ENCODE measurements at regions not wholly inside any gene's neighbourhood (a gene's known extent, or its start where the extent isn't known, plus 50 kb on each side); places are given as distances from the start of the nearest gene placed in this dataset.

DNA sequence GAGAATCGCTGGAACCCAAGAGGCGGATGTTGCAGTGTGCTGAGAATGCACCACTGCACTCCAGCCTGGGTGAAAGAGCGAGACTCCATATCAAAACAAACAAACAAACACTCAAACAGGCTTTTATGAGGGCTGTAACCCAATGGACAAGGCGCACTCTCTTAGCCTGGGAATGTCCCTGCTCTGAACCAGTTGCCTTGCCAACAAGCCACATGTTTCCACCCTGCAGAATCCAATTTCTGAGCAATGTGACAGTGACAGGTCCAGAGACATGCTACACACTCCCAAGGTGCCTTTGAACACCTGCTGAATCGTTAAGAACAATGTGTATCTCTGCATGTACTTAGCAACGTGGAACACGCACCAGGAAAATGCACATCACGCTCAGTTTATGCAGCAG lies 186.8 kb upstream of the AUTS2 start:
- no peak overlapping the region for H3K4me3 ChIP-seq (ENCODE audit: low read depth, low read length)
- no peak for TF ChIP-seq CTCF (IDR thresholded peaks at IDR 0.05; ENCODE audit: low read depth, low read length)
- no peaks in the 10 kb centered on the region for H3K27me3 ChIP-seq
- H3K9me3 ChIP-seq: no peaks in the 10 kb centered on the region
- H3K4me1 ChIP-seq: peaks cover 5% of the 10 kb centered on the region; the same call in 1 of the 2 replicates
- no peaks in the 10 kb centered on the region for H3K36me3 ChIP-seq
- DNase-seq: no peak

DNA sequence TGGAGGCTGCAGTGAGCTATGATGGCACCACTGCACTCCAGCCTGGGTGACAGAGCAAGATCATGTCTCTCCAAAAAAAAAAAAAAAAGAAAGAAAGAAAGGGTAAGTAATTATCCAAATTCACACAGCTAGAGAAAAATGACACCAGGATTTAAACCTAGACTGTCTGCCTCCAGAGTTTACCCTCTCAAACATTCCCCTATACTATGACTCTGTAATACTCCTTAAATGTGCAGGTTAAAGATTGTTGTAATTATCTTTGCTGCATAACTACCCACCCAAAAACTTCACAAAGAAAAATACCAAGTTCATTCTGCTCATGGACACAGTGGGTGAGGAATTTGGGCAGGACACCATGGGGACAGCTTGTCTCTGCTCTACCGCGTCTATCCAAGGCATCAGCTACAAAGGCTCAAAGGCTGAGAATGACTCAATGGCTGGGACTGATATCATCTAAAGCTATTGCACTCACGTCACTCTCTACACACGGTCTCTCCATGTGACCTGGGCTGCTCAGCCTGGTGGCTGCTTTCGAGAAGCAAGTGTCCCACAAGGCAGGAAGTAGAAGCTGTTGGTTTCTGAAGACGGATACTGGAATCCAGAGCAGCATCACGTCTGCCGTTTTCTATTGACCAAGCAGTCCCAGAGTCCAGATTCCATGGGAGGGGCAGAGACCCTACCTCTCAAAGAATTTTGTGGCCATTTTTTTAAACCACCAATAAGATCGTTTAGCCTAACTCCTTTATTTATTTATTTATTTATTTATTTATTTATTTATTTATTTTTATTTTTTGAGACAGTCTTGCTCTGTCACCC lies 185.7 kb upstream of the AUTS2 start:
- Histone ChIP-seq H3K9me3 (no peaks in the 10 kb centered on the region), H3K27me3 (no peaks in the 10 kb centered on the region), H3K36me3 (no peaks in the 10 kb centered on the region), H3K4me3 (ENCODE audit: low read depth, low read length) (peak overlapping the region; percentile 39), H3K4me1 (peaks cover 5% of the 10 kb centered on the region; the same call in 1 of the 2 replicates)
- no peak for TF ChIP-seq CTCF (IDR thresholded peaks at IDR 0.05; ENCODE audit: low read depth, low read length)
- peak; percentile 73 for DNase-seq

DNA sequence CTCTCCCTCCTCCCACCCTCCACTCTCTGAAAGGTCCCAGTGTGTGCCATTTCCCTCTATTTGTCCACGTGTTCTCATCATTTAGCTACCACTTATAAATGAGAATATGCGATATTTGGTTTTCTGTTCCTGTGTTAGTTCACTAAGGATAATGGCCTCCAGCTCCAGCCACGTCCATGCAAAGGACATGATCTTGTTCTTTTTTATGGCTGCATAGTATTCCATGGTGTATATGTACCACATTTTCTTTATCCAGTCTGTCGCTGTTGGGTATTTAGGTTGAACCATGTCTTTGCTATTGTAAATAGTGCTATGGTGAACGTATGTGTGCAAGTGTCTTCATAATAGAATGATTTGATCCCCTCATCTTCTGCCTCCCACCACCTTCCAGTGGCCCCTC lies 183.7 kb upstream of the AUTS2 start:
- Histone ChIP-seq H3K27me3 (no peaks in the 10 kb centered on the region), H3K4me3 (ENCODE audit: low read depth, low read length) (no peak overlapping the region), H3K9me3 (no peaks in the 10 kb centered on the region), H3K4me1 (peaks cover 5% of the 10 kb centered on the region; the same call in 1 of the 2 replicates), H3K36me3 (no peaks in the 10 kb centered on the region)
- no peak for TF ChIP-seq CTCF (IDR thresholded peaks at IDR 0.05; ENCODE audit: low read depth, low read length)
- DNase-seq: no peak

DNA sequence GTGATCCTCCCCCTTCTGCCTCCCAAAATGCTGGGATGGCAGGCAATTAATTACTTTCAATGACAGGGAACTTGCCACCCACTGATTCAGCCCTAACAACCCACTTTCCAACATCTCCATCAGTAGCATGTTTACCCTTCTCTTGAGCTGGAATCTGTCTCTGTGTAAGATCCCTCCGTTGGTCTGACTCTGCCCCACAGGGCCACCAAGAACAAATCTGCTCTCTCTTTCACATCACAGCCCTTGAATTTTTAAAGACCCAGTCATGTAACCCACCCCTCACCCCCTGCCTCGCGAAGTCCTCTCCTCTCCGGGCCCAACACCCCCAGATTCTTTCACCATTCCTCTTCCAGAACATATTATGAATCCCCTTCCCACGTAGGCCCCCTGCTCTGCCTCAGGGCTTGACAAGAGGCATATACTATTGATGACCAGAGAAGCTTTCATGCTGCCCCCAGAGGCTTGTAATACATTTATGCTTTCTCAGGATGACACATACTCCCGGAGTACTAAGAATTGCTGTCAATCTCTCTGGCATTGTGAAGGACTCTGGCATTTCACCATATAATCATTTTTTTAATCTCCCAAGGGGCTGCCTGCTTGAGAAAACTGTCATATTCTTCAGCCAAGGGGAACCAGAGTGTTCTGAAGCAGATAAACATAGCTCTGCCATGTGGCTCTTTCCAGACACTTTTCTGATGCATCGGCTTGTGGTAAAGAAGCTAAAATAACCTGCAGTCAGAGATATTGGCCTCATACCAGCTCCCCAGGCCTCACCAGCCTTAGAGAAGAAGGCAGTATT lies 179.2 kb upstream of the AUTS2 start:
- no peak for TF ChIP-seq CTCF (IDR thresholded peaks at IDR 0.05; ENCODE audit: low read depth, low read length)
- Histone ChIP-seq H3K27me3 (no peaks in the 10 kb centered on the region), H3K4me3 (ENCODE audit: low read depth, low read length) (no peak overlapping the region), H3K36me3 (no peaks in the 10 kb centered on the region), H3K4me1 (no peaks in the 10 kb centered on the region), H3K9me3 (no peaks in the 10 kb centered on the region)
- DNase-seq: no peak

GRCh38 chr7:69419934-69420333 lies 178.3 kb upstream of the AUTS2 start:
- TF ChIP-seq CTCF (IDR thresholded peaks at IDR 0.05; ENCODE audit: low read depth, low read length): no peak
- H3K4me3 ChIP-seq (ENCODE audit: low read depth, low read length): no peak overlapping the region
- H3K27me3 ChIP-seq: no peaks in the 10 kb centered on the region
- H3K36me3 ChIP-seq: no peaks in the 10 kb centered on the region
- no peaks in the 10 kb centered on the region for H3K9me3 ChIP-seq
- DNase-seq: no peak
- H3K4me1 ChIP-seq: no peaks in the 10 kb centered on the region

GRCh38 chr7:69422574-69422985 lies 175.7 kb upstream of the AUTS2 start:
- no peaks in the 10 kb centered on the region for H3K9me3 ChIP-seq
- TF ChIP-seq CTCF (IDR thresholded peaks at IDR 0.05; ENCODE audit: low read depth, low read length): no peak
- no peak overlapping the region for H3K4me3 ChIP-seq (ENCODE audit: low read depth, low read length)

More at GRCh38 chr7:69422574-69422985, 175.7 kb upstream of the AUTS2 start:
- Histone ChIP-seq H3K4me1 (no peaks in the 10 kb centered on the region), H3K36me3 (no peaks in the 10 kb centered on the region), H3K27me3 (no peaks in the 10 kb centered on the region)
- DNase-seq: no peak
